ENCODE measurements at regions not wholly inside any gene's neighbourhood (a gene's known extent, or its start where the extent isn't known, plus 50 kb on each side); places are given as distances from the start of the nearest gene placed in this dataset.
A peak's percentile ranks its signal among the peaks of the same experiment; 100 is the strongest.

DNA sequence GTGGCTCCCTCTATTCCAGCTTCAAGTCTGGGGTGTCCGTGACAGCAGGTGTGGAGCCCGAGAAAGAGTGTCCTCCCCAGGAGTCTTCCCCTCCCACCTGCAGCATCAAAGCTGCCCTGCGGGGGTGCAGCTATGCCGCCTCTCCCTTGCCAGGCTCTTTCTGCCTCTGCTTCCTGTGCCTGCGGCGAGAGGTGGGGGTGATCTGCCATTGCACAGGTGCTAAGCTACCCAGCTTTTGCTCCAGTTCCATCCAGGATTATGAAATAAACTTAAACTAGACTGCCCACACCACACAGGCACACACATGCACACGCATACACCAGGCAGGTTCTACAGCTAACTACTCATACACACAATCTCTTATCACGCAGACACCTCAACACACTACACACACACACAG is 104.7 kb upstream of the CLDN10 start:
- DNase-seq (ENCODE audit: low spot score): no peak

DNA sequence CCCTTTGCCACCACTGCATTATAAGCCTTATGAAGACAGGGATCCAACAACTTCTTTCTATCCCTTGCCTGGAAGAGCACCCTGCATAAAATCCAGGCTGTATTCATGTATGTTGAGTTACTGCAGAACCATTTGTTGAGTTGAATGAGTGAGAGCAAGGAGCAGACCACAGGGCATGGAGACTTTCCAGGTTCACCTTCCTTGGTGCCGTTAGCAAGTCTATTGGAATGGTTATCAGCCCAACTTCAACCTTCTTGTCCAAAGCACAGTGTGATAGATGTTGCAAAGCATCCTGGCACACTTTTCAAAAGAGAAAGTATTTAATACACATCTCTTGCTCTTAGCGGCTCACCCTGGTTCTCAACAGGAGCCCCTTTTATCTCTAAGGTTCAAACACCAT is 100.9 kb upstream of the CLDN10 start:
- no peak for DNase-seq (ENCODE audit: low spot score)

DNA sequence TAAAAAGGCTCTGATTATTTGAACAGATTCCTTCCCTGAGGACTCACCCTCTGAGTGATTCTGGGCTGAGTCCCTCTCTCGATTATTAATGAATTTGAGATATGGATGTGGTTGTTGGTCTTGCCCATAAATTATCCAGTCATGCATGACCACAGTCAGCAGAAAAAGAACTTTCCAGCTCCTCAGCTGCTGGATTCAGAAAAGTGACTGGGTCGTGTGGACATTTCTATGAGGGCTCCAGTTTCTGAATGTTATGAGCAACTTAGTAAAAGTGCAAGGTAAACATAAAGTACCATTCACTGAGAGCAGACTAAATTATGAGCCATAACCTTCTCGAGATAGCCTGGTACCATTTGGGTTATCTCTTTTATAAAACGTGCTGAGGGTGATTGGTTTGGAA is 100.1 kb upstream of the CLDN10 start:
- DNase-seq (ENCODE audit: low spot score): no peak

DNA sequence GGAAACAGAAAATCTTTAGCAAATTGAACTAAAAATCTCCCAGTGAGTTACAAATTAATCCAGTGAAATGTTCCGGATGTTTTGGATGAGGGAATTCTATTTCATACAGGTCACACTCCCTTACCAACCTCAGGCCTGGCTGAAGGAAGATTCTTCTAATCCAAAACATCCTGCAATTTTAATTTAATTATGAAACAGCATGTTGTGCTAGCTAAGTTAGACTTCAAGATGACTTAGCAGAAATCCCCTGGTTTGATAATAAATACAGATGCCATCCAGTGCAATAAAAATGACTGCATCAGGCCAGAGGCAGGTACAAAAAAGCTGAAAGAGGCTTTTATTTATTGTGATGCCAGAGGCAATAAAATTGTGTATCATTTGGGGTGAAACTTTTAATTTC is 96.7 kb upstream of the CLDN10 start:
- no peak for DNase-seq (ENCODE audit: low spot score)

DNA sequence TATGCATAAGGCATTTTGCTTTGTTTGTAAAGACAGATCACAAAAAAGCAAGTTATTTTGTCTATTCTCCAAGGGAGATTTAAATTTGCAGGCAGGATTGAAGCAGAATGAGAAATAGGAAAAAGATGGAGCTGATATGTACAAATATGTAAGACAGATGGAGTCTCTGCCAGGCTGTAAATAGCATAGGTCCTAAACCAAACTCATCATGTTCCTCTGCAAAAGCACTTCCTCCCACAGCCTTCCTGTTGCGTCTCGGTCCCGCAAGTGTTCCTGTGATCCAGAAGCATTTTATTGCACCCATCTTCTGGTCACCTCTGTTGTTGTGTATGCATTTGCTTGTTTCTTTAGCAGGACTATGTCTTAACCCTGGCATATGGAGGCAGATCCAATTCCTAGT is 95.7 kb upstream of the CLDN10 start:
- DNase-seq (ENCODE audit: low spot score): no peak

DNA sequence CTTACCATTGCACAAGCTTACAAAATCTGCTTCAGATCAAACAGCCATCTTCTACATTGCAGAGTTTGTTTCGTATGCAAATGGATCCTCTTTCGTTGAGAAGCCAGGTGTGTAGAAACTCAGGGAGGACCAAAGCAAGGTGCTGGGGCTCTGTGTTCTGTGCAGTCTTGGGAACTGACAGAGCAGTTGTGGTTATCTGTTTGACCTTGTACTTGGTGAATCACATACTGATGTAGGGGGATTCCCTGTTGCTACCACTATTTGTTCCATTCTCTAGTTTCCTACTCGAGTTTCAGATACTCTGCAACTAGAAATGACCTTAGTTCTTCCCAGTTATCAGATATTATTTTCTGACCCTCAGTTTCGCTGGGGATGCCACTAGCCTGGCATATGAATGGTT is 95.2 kb upstream of the CLDN10 start:
- DNase-seq (ENCODE audit: low spot score): no peak

DNA sequence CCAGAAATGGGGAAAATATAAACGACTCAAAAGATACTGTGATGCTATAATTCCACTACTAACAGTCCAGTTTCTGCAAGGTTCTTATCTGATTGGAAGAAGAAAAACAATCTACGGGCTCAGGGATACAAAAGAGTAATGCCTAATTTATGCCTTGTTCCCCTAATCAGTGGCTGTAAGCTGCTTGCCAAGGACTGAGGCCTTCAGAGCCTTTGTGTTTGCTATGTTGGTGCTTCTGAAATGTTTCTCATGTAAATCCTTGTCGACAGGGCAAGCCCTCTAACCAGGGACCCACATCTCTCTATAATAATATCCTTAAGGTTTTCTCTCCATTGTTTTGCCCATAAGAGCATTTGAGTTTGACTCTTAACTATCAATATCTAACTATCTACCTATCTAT is 89.7 kb upstream of the CLDN10 start:
- no peak for DNase-seq (ENCODE audit: low spot score)

DNA sequence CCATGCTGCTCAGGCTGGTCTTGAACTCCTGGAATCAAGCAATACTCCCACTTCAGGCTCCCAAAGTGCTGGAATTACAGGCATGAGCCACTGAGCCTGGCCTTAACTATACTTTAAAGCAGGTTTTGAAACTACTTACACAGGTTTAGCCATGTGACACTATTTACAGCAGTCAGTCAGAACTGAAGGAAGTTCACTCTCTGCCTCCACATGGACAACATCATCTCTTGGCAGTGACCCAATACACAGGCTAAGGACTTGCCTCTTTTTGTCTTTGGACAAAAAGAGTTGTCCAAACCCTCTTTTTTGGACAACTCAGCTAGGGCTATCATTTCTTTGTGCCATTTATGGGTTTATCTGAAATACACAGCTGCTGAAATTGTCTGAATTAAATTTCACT is 89.0 kb upstream of the CLDN10 start:
- peak; percentile 14 for DNase-seq (ENCODE audit: low spot score)

DNA sequence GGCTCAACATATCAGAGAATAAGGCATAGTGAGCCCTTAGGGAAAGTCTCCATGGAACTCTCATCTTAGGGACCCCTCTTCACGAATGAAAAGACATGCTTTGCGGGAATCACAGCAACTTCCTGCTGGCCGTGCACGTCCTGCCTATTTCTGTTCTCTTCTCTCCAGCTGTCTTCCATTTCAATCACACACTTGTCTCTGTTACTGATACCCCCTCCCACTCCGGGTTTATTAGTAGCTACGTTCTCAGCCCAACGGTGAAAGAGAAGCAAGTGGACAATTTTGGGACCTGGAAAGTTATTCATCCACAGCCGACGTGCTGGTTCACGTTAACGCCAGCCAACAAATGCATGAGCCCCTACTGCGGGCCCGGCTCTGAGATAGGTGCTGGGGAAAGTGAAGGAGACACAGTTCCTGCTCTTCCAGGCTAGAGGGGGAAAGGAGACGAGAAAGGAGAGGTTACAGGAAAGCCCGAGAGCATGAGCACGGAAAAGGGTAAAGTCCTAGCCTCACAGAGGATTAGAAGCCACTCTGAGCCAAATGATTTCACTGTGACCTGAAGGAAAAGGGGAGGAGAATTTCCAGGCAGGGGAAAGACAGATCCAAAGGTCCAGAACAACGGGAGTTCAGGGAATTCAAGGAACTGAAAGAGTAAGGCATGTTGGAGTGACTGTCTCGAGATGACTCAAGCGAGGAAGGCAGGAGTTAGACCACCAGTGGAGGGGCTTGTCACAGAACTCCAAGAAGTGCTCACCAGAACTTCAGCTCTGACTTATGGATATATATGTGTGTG is 81.8 kb upstream of the CLDN10 start:
- no peak for DNase-seq (ENCODE audit: low spot score)

DNA sequence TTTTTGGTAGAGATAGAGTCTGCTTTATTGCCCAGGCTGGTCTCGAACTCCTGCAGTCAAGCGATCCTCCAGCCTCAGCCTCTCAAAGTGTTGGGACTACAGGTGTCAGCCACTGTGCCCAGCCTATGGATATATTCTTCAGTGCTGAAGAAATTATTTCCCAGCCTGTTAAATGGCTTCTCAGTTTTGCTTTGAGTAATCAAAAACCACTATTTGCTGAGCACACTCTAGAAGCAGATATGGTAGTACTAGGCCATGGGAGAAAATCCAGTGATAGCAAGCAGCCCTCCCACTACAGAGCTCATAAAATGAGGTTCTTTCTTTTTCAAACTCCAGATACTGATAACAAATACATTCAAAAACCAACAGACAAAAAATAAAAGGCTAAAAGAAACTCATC is 80.6 kb upstream of the CLDN10 start:
- DNase-seq (ENCODE audit: low spot score): peak; percentile 7

DNA sequence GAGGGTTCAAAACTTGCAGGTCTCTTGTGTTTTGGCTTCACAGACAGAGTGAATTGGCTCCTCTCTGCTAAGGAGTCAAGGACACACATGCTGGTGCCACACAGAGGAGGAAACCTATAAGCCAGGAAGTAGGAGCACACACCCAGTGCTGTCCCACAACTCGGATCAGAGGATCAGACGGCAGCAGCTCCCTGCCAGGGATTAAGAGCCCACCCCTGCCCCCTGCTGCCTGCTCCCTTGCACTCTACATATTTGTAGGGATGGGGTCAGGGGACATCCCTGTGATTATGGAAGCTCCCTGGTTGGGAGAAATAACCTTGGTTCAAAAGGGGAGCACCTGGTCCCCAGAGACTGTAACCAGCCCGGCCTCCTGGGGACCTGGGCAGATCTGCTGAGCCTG is 77.5 kb upstream of the CLDN10 start:
- no peak for DNase-seq (ENCODE audit: low spot score)

DNA sequence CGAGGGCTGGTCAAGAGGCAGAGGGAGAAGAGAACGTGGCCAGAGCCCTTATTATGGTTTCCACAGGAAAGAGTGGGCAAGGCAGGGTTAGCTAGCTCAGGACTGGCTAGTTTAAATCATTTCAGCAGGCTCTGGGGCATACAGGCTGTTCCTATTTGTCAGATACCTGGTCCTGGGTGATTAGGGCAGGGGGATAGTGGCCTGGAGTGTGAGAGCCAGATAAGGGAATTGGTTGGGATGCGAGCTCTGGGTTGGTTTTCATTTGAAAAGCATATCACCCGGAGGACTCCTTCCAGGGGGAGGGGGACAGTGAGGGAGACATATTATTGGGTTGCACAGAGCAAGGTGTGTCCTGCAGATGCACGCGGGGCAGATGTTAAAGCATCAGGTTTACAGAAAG is 75.3 kb upstream of the CLDN10 start:
- DNase-seq (ENCODE audit: low spot score): no peak

DNA sequence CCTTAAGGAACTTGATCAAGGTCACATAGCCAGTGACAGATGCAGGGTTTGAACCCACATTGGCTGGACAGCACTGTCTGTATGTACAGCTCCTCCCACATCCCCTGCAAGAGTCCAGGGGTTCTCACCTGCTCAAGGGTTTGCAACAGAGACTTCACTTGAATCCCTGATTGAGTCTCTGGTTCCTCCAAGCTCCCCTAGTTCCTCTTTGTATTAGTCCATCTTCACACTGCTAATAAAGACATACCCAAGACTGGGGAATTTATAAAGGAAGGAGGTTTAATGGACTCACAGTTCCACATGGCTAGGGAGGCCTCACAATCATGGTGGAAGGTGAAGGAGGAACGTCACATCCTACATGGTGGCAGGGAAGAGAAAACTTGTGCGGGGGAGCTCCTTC is 72.8 kb upstream of the CLDN10 start:
- no peak for DNase-seq (ENCODE audit: low spot score)

DNA sequence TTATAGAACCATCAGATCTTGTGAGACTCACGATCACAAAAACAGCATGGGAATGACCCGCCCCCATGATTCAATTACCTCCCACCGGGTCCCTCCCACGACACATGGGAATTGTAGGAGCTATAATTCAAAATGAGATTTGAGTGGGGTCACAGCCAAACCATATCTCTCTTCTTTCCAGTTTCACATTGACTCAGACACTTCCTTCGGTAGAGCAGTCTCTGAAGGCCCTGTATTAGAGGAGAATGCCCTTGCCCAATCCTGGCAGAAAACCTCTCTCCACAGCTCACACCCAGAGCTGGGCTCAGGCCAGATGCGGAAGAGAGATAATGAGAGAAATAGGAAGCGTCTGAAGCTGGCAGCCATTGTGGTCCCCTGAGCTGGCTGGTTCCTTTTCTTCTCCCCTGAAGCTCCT is 72.4 kb upstream of the CLDN10 start:
- DNase-seq (ENCODE audit: low spot score): peak; percentile 7

DNA sequence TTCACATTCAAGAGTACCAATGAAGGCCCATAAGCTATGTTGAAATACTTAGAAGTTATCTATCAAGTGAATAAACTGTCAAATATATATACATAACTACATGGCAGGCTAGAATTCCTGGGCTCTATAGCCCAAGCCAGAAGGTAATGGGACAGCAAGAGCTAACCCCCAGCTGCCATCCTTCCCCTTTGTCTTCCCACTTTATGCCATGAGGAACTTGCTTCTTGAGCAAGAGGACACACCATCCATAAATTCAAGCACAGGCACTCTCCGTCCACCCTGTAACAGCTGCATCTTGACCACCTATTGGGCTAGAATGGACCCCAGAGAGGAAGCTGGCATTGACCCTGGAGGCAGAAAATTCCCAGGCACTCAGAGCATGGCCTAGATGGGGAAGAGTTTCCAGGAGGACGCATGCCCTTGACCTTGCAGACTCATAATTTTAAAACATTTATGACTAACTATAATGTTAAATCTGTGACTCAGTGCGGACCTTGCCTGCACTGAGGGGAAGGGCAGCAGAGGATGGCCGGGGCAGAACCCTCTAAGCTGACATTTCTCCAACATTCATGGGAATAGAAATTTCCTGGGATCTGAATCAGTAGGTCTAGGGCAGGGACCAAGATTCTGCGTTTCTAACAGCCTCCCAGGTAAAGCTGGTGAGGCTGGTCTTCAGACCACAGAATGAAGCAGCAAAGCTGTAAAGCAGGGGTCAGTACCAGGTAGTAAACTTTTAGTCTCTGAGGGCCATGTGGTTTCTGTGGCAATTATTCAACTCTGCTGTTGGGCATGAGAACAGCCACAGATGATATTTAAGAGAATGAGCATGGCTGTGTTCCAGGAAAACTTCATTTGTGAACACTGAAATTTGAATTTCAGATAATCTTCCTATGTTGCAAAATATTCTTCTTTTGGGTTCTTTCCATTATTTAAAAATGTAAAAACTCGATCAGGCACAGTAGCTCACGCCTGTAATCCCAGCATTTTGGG is 71.4 kb upstream of the CLDN10 start:
- DNase-seq (ENCODE audit: low spot score): peak; percentile 33

DNA sequence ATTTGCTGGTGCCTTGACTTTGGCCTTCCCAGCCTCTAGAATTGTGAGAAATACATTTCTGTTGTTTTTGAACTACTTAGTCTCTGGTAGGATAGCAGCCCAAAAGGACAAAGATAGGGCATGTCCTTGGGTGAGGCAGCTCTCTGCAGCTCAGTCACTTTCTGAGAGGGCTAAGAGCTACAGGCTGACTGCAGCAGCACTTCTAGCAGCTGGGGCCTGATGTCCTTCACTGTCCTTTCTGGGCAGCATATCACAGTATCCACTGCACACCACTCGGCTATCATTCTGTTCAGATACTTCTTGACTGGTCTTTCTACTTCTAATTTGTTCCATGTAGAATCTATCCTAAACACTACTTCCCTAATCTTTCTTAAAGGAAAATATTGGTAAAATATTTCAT is 68.5 kb upstream of the CLDN10 start:
- DNase-seq (ENCODE audit: low spot score): no peak

DNA sequence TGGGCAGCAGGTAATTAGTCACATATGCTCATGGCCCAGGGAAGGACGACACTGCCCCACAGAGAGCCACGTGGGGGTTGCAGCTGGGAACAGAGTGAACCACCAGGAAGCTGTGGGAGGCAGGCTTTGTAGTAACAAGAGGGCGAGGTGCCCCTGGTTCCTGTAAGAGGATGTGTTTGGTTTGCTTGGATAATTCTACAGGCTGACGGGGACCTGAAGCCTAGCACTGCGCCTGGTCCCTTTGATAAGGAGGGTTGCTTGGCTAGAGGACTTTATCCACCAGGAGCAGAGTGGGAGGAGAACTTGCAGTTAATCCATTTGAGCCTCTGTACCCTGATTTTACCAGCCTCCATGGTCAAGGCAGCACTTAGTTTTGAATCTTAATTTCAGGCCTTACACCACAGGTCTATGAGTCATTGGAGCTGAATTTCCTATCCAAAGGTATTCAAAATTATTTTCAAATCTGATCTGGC is 67.4 kb upstream of the CLDN10 start:
- DNase-seq (ENCODE audit: low spot score): no peak

DNA sequence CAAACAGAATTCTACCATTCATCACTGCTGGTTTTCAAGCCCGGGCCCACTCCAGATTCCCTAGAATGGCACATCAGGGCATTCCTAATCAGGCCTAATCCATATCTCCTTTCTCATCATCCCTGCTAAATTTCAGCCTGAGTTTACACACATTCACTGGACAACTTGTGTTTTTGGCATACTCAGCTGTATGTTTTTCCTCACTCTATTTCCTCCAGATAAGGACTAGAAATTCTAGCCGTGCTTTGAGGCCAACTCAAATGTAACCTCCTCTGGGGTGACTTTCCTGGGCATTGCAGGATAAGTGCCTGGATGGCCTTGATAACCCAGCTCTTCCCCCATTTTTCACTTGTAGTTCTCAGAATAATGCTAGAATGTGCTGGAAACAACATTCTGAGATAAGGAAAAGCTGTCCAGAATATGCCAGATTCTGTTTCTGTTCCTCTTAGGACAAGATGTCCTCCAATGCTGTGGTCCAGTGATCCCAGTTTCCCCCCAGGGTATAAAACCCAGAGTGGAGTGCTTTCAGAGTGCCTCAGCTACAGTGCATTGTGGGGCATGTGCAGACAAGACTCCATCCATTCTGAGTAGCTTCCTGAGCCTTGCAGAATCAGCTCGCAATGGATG is 66.9 kb upstream of the CLDN10 start:
- peak; percentile 59 for DNase-seq (ENCODE audit: low spot score)

DNA sequence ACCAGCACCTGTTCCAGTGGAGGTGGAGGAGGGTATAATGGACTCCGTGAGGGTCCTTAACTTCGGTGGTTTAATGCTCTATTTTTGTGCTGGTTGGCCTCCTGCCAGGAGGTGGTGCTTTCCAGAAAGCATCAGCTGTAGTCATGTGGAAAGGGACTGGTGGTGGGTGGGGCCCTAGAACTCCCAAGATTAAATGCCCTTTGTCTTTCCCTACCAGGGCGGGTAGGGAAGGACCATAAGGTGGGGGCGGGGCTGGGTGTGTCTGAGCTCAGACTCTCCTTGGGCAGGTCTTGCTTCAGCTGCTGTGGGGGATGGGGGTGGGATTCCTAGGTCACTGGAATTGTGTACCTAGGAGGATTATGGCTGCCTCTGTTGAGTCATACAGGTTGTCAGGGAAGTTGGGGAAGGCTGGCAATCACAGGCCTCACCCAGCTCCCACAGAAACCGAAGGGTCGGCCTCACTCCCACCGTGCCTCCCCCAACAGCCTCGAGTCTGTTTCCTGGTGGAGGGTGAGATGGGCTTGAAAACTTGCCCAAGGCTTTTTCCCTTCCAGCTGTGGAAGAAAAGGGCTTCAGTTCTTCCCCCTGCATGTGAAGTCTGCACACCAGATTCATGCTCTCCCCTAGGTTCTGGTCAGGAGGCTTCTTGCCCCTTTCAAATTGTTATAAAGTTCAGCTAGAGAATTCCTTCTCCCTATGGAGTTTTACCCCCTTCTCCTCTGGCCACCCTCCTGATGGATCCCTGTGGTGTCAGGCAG is 60.3 kb upstream of the CLDN10 start:
- DNase-seq (ENCODE audit: low spot score): no peak

DNA sequence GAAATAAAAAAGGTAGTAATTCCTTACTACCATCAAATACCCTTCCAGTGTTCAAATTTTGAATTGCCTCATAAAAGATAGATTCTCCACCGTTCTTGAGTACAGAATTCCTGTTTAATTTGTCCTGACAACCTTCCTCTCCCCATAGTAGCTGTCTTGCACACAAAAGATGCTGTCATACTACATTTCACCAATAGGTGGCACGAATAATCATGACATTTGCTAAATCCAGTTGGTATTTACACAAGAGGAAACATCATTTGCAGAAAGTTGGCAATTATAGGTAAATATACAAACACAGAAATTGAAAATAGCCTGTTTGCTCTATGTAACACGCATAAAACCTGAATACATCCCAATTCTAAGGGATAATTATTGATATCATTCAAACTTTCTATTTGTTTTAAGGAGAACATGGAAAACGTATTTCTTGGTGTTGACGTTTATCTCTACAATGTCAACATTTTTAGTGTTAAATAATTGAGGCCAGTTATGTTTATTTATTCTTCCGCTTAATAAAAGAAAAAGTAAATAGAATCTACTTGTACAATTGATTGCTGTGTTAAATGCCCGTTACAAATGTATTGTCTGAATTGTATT is 58.3 kb upstream of the CLDN10 start:
- DNase-seq (ENCODE audit: low spot score): peak; percentile 31

DNA sequence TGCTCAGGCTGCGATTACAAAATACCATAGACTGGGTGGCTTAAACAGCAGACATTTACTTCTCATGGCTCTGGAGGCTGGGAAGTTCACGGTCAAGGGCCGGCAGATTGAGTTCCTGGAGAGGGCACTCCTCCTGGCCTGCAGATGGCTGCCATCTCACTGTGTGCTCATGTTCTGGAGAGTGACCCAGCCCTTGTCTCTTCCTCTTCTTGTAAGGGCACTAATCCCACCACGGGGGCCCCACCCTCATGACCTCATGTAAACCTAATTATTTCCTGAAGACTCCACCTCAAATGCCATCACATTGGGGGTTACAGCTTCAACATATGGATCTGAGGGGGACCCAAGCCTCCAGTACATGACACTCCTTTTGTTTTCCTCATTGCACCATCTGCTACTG is 56.0 kb upstream of the CLDN10 start:
- DNase-seq (ENCODE audit: low spot score): no peak
